ENCODE measurements at regions not wholly inside any gene's neighbourhood (a gene's known extent, or its start where the extent isn't known, plus 50 kb on each side); places are given as distances from the start of the nearest gene placed in this dataset.

GRCh38 chr5:54608423-54609085 lies 91.0 kb downstream of the SNX18 start:
- TF ChIP-seq CTCF (IDR thresholded peaks at IDR 0.05) = no peak
- no peak for TF ChIP-seq POLR2A (IDR thresholded peaks at IDR 0.05)

Data from Peyer's patch (tissue), 4 donors.